ENCODE measurements at regions not wholly inside any gene's neighbourhood (a gene's known extent, or its start where the extent isn't known, plus 50 kb on each side); places are given as distances from the start of the nearest gene placed in this dataset.

DNA sequence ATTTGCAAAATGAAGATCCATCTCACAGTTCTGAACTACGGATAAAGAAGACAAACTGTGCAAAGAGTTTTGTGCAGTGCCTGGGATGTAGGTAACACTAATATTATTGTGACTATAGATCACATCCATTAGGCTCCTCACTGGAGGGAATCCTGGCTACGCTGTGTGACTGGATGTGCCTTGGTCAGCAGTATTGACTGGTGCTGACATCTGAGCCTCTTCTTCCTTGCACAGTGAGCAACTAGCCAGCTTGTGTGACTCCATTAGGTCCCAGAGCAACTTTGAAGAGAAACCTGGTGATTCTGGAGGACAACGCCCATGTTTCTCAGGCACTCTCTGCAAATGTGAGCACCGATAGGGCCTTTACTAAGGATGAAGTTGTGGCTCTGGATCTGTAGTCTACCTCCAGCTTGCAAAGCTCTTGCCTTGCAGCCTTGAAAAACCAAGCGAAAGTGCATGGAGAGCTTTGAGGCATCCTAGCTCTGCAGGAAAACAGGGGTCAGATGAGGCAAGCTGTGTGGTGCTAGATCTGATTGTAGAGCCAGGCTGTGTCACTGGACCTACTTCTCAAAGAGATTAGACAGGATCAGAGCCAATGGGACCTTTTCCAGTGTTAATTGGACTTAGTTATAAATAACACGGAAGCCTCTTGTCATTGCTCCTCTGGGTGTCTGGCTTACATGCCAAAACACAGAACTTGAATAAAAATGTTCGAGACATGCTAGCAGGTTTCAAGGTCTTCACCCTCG lies 303.6 kb upstream of the LYZL1 start:
- TF ChIP-seq POLR2A (IDR thresholded peaks at IDR 0.05): no peak
- TF ChIP-seq, protein P1, sequence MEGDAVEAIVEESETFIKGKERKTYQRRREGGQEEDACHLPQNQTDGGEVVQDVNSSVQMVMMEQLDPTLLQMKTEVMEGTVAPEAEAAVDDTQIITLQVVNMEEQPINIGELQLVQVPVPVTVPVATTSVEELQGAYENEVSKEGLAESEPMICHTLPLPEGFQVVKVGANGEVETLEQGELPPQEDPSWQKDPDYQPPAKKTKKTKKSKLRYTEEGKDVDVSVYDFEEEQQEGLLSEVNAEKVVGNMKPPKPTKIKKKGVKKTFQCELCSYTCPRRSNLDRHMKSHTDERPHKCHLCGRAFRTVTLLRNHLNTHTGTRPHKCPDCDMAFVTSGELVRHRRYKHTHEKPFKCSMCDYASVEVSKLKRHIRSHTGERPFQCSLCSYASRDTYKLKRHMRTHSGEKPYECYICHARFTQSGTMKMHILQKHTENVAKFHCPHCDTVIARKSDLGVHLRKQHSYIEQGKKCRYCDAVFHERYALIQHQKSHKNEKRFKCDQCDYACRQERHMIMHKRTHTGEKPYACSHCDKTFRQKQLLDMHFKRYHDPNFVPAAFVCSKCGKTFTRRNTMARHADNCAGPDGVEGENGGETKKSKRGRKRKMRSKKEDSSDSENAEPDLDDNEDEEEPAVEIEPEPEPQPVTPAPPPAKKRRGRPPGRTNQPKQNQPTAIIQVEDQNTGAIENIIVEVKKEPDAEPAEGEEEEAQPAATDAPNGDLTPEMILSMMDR (IDR thresholded peaks at IDR 0.05): no peak

Measured in tibial nerve (tissue), 3 donors.